Mesendoderm (in vitro differentiated cells): ENCODE measurements at regions not wholly inside any gene's neighbourhood (a gene's known extent, or its start where the extent isn't known, plus 50 kb on each side); places are given as distances from the start of the nearest gene placed in this dataset.
"Not testable (repeated sequence)": the region's sequence is repeated elsewhere in the genome, so short reads cannot be mapped to it uniquely, and the experiment has no call there.

Source experiments
- DNase-seq: peaks from one replicate; pipeline ENCODE4 v3.0.0; 2013
- H2AK5ac ChIP-seq: 2 replicates; pipeline ENCODE4 v1.6.1; 2013; ENCODE audit warnings: low read length, inconsistent platforms
- H2BK120ac ChIP-seq: 2 replicates; pipeline ENCODE4 v1.6.1; 2013; ENCODE audit warnings: low read depth, mild to moderate bottlenecking, low read length, moderate library complexity, mixed read lengths
- H2BK15ac ChIP-seq: replicated peaks from 2 replicates; pipeline ENCODE4 v1.6.1; 2013; ENCODE audit warnings: low read depth, mild to moderate bottlenecking, moderate library complexity
- H2BK5ac ChIP-seq: 2 replicates; pipeline ENCODE4 v1.6.1; 2013; ENCODE audit warnings: low read length, inconsistent platforms
- H3K18ac ChIP-seq: 2 replicates; pipeline ENCODE4 v1.6.1; 2013; ENCODE audit warnings: mild to moderate bottlenecking, low read length, mixed read lengths
- H3K23ac ChIP-seq: one replicate; pipeline ENCODE4 v1.6.1; 2013; ENCODE audit warnings: low read length
- H3K27ac ChIP-seq: 2 replicates; pipeline ENCODE4 v1.5.1; 2013; ENCODE audit warnings: low read depth, mild to moderate bottlenecking, inconsistent platforms, low read length, moderate library complexity
- H3K27me3 ChIP-seq: 2 replicates; pipeline ENCODE4 v1.6.1; 2013; ENCODE audit warnings: low read length, control low read depth, mild to moderate bottlenecking, inconsistent platforms; ENCODE audit not compliant: insufficient read depth, poor library complexity
- H3K36me3 ChIP-seq: 2 replicates; pipeline ENCODE4 v1.6.1; 2013; ENCODE audit warnings: low read length, inconsistent platforms; ENCODE audit not compliant: control insufficient read depth, insufficient read depth
- H3K4ac ChIP-seq: one replicate; pipeline ENCODE4 v1.6.1; 2013; ENCODE audit warnings: low read depth, mild to moderate bottlenecking, low read length, moderate library complexity
- H3K4me1 ChIP-seq: 2 replicates; pipeline ENCODE4 v1.6.1; 2013; ENCODE audit warnings: low read depth, low read length, inconsistent platforms; ENCODE audit not compliant: control insufficient read depth
- H3K4me2 ChIP-seq: 2 replicates; pipeline ENCODE4 v1.6.1; 2013; ENCODE audit warnings: low read length
- H3K4me3 ChIP-seq: 2 replicates; pipeline ENCODE4 v1.5.1; 2013; ENCODE audit warnings: mild to moderate bottlenecking, low read length
- H3K56ac ChIP-seq: one replicate; pipeline ENCODE4 v1.6.1; 2013; ENCODE audit warnings: low read length
- H3K79me1 ChIP-seq: 2 replicates; pipeline ENCODE4 v1.6.1; 2013; ENCODE audit warnings: low read length, inconsistent platforms
- H3K79me2 ChIP-seq: 2 replicates; pipeline ENCODE4 v1.6.1; 2013; ENCODE audit warnings: mild to moderate bottlenecking, low read length; ENCODE audit not compliant: control insufficient read depth, insufficient read depth
- H3K9ac ChIP-seq: 2 replicates; pipeline ENCODE4 v1.6.1; 2013; ENCODE audit warnings: low read length, inconsistent platforms
- H4K5ac ChIP-seq: one replicate; pipeline ENCODE4 v1.6.1; 2013; ENCODE audit warnings: low read length
- H4K8ac ChIP-seq: one replicate; pipeline ENCODE4 v1.6.1; 2013; ENCODE audit warnings: low read depth, mild to moderate bottlenecking, control low read depth, low read length, moderate library complexity
- WGBS: extraction: QIAGEN DNeasy Blood & Tissue Kit; methylation state at CpG from one replicate; pipeline ENCODE4 v1.1.7; 2013; ENCODE audit warnings: low lambda C conversion rate, missing lambda C conversion rate; ENCODE audit not compliant: insufficient coverage; ENCODE audit errors: extremely low coverage; 5-methylcytosine and 5-hydroxymethylcytosine counted together

GRCh38 chr7:127473409-127473808 lies 80.9 kb upstream of the ZNF800 start:
- H3K56ac ChIP-seq = no peak overlapping the region
- no CpG with 5 or more reads among the region's 1 CpG for WGBS
- H3K79me1 ChIP-seq = no peaks in the 10 kb centered on the region
- no peak for DNase-seq
- H4K8ac ChIP-seq = no peak overlapping the region
- H2AK5ac ChIP-seq = no peak overlapping the region
- no peak overlapping the region for H3K23ac ChIP-seq
- no peaks in the 10 kb centered on the region for H3K79me2 ChIP-seq
- H2BK15ac ChIP-seq = no peak overlapping the region
- no peak overlapping the region for H3K4me3 ChIP-seq
- H3K4me1 ChIP-seq = no peaks in the 10 kb centered on the region
- H3K4ac ChIP-seq = no peak overlapping the region
- H2BK5ac ChIP-seq = no peak overlapping the region
- no peak overlapping the region for H3K4me2 ChIP-seq
- H3K18ac ChIP-seq = no peak overlapping the region
- no peaks in the 10 kb centered on the region for H3K27me3 ChIP-seq
- no peaks in the 10 kb centered on the region for H3K36me3 ChIP-seq
- no peak overlapping the region for H2BK120ac ChIP-seq
- no peak overlapping the region for H4K5ac ChIP-seq
- no peak overlapping the region for H3K9ac ChIP-seq
- H3K27ac ChIP-seq = no peak overlapping the region

- Histone ChIP-seq H2BK120ac (no peak overlapping the region), H3K56ac (no peak overlapping the region), H3K23ac (no peak overlapping the region), H3K36me3 (no peaks in the 10 kb centered on the region), H2BK5ac (no peak overlapping the region), H3K4me3 (no peak overlapping the region), H3K9ac (no peak overlapping the region), H3K79me1 (no peaks in the 10 kb centered on the region), H2BK15ac (no peak overlapping the region), H3K4me1 (no peaks in the 10 kb centered on the region), H4K8ac (no peak overlapping the region), H3K4ac (no peak overlapping the region), H3K79me2 (no peaks in the 10 kb centered on the region), H3K27ac (no peak overlapping the region), H4K5ac (no peak overlapping the region), H3K27me3 (no peaks in the 10 kb centered on the region), H3K18ac (no peak overlapping the region), H2AK5ac (no peak overlapping the region), H3K4me2 (no peak overlapping the region)
- no peak for DNase-seq
Measured at GRCh38 chr7:127460077-127460476, 67.6 kb upstream of the ZNF800 start.

- not testable (repeated sequence) for H2BK5ac ChIP-seq, H4K5ac ChIP-seq, H3K36me3 ChIP-seq, DNase-seq, H3K18ac ChIP-seq, H4K8ac ChIP-seq, H3K4me1 ChIP-seq, H3K4ac ChIP-seq, H2AK5ac ChIP-seq, H3K27me3 ChIP-seq, H3K4me2 ChIP-seq, H2BK15ac ChIP-seq, H2BK120ac ChIP-seq, H3K9ac ChIP-seq, H3K79me1 ChIP-seq, H3K27ac ChIP-seq, H3K79me2 ChIP-seq, H3K23ac ChIP-seq, H3K4me3 ChIP-seq, H3K56ac ChIP-seq
- no CpG with 5 or more reads among the region's 10 CpGs for WGBS
Measured at GRCh38 chr7:127451258-127451657, 58.8 kb upstream of the ZNF800 start.

- DNase-seq = no peak
- H2AK5ac ChIP-seq = no peak overlapping the region
- no peak overlapping the region for H3K56ac ChIP-seq
- H2BK120ac ChIP-seq = no peak overlapping the region
- no peak overlapping the region for H3K4me3 ChIP-seq
- no peak overlapping the region for H3K9ac ChIP-seq
- H3K27ac ChIP-seq = no peak overlapping the region
- H3K36me3 ChIP-seq = no peaks in the 10 kb centered on the region
- H3K4me2 ChIP-seq = no peak overlapping the region
- H4K8ac ChIP-seq = no peak overlapping the region
- H3K4me1 ChIP-seq = no peaks in the 10 kb centered on the region
- no peak overlapping the region for H2BK5ac ChIP-seq
- H4K5ac ChIP-seq = no peak overlapping the region
- no peak overlapping the region for H3K4ac ChIP-seq
- no peak overlapping the region for H2BK15ac ChIP-seq
- H3K79me2 ChIP-seq = no peaks in the 10 kb centered on the region
- H3K18ac ChIP-seq = no peak overlapping the region
- H3K23ac ChIP-seq = no peak overlapping the region
- H3K27me3 ChIP-seq = no peaks in the 10 kb centered on the region
- WGBS = no CpG with 5 or more reads among the region's 3 CpGs
- H3K79me1 ChIP-seq = no peaks in the 10 kb centered on the region
Measured at GRCh38 chr7:127448566-127448965, 56.1 kb upstream of the ZNF800 start.

DNA sequence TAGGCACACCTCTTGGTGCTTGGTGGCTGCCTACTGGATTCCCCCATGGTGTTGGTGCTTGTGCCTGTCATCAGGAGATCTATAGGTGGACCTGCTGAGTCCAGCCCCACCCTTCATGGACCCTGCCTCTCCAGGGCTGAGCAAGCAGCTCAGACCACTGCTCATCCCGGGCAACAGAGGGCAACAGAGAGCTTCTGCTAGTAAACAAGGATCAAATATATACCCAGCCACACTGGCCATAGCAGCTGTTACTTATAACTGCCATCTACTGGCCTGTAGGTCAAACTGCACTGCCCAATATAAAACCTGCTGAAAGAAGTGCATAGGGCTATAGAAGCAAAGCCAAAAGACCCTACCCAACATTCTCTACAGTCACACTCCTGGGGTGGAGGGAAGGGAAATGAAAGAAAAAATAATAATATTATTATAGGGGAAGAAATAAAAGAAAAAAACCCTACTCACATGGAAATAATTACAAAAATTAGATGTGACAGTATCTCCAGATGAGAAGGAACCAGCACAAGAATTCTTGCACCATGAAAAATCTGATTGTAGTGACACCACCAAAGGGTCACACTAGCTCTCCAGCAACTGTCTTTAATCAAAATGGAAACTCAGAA lies 54.9 kb upstream of the ZNF800 start:
- Histone ChIP-seq H2BK5ac (no peak overlapping the region), H3K4me2 (no peak overlapping the region), H3K56ac (no peak overlapping the region), H2AK5ac (no peak overlapping the region), H4K5ac (no peak overlapping the region), H3K27ac (no peak overlapping the region), H3K79me1 (no peaks in the 10 kb centered on the region), H4K8ac (no peak overlapping the region), H3K4me3 (no peak overlapping the region), H3K27me3 (no peaks in the 10 kb centered on the region), H3K9ac (no peak overlapping the region), H2BK120ac (no peak overlapping the region), H2BK15ac (no peak overlapping the region), H3K79me2 (no peaks in the 10 kb centered on the region), H3K4me1 (no peaks in the 10 kb centered on the region), H3K18ac (no peak overlapping the region), H3K36me3 (no peaks in the 10 kb centered on the region), H3K23ac (no peak overlapping the region), H3K4ac (no peak overlapping the region)
- no CpG with 5 or more reads among the region's 1 CpG for WGBS
- peak; percentile 93 for DNase-seq

- Histone ChIP-seq H4K5ac (no peak overlapping the region), H3K23ac (no peak overlapping the region), H2AK5ac (no peak overlapping the region), H3K18ac (no peak overlapping the region), H2BK120ac (no peak overlapping the region), H3K4me3 (no peak overlapping the region), H3K27me3 (no peaks in the 10 kb centered on the region), H3K27ac (no peak overlapping the region), H3K36me3 (no peaks in the 10 kb centered on the region), H3K4me2 (no peak overlapping the region), H3K9ac (no peak overlapping the region), H3K4ac (no peak overlapping the region), H3K79me2 (no peaks in the 10 kb centered on the region), H3K79me1 (no peaks in the 10 kb centered on the region), H2BK15ac (no peak overlapping the region), H3K4me1 (no peaks in the 10 kb centered on the region), H4K8ac (no peak overlapping the region), H3K56ac (no peak overlapping the region), H2BK5ac (no peak overlapping the region)
- WGBS = no CpG with 5 or more reads among the region's 2 CpGs
- DNase-seq = no peak
Measured at GRCh38 chr7:127446842-127447241, 54.3 kb upstream of the ZNF800 start.
